VCaP (cell line): ENCODE measurements at regions not wholly inside any gene's neighbourhood (a gene's known extent, or its start where the extent isn't known, plus 50 kb on each side); places are given as distances from the start of the nearest gene placed in this dataset.

ENCODE experiments used
- H3K27ac ChIP-seq: fragments of 450-650 bp; 2 replicates; pipeline ENCODE4 v1.5.1; 2017
- TF ChIP-seq, protein P1 (sequence below): fragments of 450-650 bp; conservative IDR thresholded peaks from 2 replicates; pipeline ENCODE4 v1.5.1; 2017; ENCODE audit warnings: mild to moderate bottlenecking, moderate library complexity

- H3K27ac ChIP-seq = peak overlapping the region; percentile 38; the same call in 1 of the 2 replicates
- TF ChIP-seq, protein P1, sequence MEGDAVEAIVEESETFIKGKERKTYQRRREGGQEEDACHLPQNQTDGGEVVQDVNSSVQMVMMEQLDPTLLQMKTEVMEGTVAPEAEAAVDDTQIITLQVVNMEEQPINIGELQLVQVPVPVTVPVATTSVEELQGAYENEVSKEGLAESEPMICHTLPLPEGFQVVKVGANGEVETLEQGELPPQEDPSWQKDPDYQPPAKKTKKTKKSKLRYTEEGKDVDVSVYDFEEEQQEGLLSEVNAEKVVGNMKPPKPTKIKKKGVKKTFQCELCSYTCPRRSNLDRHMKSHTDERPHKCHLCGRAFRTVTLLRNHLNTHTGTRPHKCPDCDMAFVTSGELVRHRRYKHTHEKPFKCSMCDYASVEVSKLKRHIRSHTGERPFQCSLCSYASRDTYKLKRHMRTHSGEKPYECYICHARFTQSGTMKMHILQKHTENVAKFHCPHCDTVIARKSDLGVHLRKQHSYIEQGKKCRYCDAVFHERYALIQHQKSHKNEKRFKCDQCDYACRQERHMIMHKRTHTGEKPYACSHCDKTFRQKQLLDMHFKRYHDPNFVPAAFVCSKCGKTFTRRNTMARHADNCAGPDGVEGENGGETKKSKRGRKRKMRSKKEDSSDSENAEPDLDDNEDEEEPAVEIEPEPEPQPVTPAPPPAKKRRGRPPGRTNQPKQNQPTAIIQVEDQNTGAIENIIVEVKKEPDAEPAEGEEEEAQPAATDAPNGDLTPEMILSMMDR = no peak
Observed at GRCh38 chr5:2266641-2267240, 384.0 kb upstream of the IRX4 start.

DNA sequence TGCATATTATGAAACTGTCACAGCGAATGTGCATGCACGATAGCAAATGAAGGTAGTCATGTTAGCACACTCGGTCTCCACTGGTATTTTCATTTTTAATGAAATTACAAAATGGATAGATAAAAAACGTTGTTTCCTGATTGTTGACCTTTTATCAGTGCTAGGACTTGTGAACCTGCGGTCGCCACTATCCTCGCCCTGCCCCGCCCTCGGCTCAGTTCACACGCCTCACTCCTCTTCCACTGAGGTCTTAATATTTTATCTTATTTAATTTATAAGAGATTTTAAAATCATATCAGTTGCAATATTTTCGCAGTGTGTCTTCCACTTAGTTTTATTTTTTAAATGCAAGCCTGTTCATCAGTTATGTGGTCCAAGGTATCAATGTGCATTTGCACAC lies 382.6 kb upstream of the IRX4 start:
- TF ChIP-seq, protein P1 = no peak

DNA sequence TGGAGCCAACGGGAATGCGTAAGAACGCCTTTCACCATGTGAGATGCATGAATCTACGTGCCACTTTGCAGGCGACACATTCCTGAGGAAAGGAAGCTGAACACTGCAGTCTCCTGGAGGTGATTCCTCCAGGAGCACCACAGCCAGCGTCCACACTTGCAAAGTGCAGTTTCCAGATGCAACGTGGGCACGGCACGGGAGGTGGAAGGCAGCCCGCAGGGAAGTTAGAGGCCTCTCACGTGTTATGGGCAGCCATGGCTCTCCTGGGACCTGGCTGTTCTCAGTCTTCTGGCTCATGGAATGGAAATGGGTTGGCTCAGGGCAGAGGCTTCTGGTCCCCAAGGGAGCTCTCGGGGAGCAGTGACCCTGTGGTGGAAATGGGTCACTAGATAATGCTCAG lies 381.0 kb upstream of the IRX4 start:
- no peak overlapping the region for H3K27ac ChIP-seq

More for the DNA sequence above, 382.6 kb upstream of the IRX4 start:
- no peak overlapping the region for H3K27ac ChIP-seq

GRCh38 chr5:2262620-2263019 lies 379.9 kb upstream of the IRX4 start:
- TF ChIP-seq, protein P1 = no peak
- no peak overlapping the region for H3K27ac ChIP-seq

More for the DNA sequence above, 381.0 kb upstream of the IRX4 start:
- TF ChIP-seq, protein P1 = no peak

GRCh38 chr5:2261004-2261703 lies 378.4 kb upstream of the IRX4 start:
- TF ChIP-seq, protein P1 = no peak

GRCh38 chr5:2260211-2261003 lies 377.7 kb upstream of the IRX4 start:
- TF ChIP-seq, protein P1 = no peak
- H3K27ac ChIP-seq = no peak overlapping the region

More at GRCh38 chr5:2261004-2261703, 378.4 kb upstream of the IRX4 start:
- no peak overlapping the region for H3K27ac ChIP-seq

DNA sequence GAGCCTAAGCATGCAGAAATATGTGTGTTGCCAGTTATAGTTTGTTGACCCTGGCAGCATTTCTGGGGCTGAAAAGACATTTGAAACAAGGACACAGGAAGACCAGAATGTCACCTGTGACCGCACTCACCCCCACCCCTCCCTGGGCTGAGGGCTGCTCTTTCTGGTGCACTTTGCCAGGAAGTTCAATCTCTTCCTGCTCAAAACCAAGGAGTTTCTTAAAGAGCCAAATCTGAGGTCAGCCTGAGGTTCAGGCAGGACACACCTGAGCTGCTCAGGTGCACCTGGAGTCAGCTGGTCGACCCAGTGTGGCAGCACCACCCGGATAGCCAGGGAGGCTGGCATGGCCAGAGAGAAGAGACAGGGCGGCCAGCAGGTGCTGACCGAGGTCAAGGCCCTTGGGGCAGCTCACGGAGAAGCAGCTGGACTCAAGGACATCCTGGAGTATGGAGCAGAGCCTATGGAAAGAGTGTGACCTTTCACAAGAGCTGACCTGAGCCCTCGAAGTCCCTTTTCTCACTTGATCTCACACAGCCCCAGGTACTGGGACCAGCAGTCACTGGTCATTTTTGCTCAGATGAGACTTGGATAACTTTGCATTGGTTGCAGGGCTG lies 376.9 kb upstream of the IRX4 start:
- TF ChIP-seq, protein P1 = no peak
- H3K27ac ChIP-seq = no peak overlapping the region
